ENCODE measurements at regions not wholly inside any gene's neighbourhood (a gene's known extent, or its start where the extent isn't known, plus 50 kb on each side); places are given as distances from the start of the nearest gene placed in this dataset.

- TF ChIP-seq CTCF (conservative IDR thresholded peaks at IDR 0.05; ENCODE audit: low read depth, low read length) (no peak), EZH2phosphoT487 (IDR thresholded peaks at IDR 0.05; ENCODE audit: borderline replicate concordance, low read length) (no peak), EZH2 (IDR thresholded peaks at IDR 0.05; ENCODE audit: low read length, unreplicated experiment) (no peak)
Measured at GRCh38 chr1:219105893-219106292, 67.8 kb upstream of the LYPLAL1 start.
